Fibroblast of lung (primary cell): ENCODE measurements at regions not wholly inside any gene's neighbourhood (a gene's known extent, or its start where the extent isn't known, plus 50 kb on each side); places are given as distances from the start of the nearest gene placed in this dataset.

Source experiments
- DNase-seq, 2 donors: peaks; one replicate each; pipeline versions ENCODE4 v3.0.0 to v3.0.0-alpha.2; 2010; ENCODE audit warnings: low read depth in 2 of 2
- H2AFZ ChIP-seq: 2 replicates; pipeline ENCODE4 v1.5.1; 2012; ENCODE audit warnings: low read length, control low read depth, inconsistent platforms
- H3K27ac ChIP-seq: 2 replicates; pipeline ENCODE4 v1.5.1; 2011; ENCODE audit warnings: low read length, control low read depth; ENCODE audit not compliant: insufficient read depth
- H3K27me3 ChIP-seq: 2 replicates; pipeline ENCODE4 v1.5.1; 2011; ENCODE audit warnings: mild to moderate bottlenecking, low read length; ENCODE audit not compliant: control insufficient read depth, insufficient read depth
- H3K36me3 ChIP-seq: 2 replicates; pipeline ENCODE4 v1.5.1; 2011; ENCODE audit warnings: low read length; ENCODE audit not compliant: control insufficient read depth, insufficient read depth
- H3K4me1 ChIP-seq: 2 replicates; pipeline ENCODE4 v1.5.1; 2011; ENCODE audit warnings: low read length; ENCODE audit not compliant: control insufficient read depth, insufficient read depth; ENCODE audit errors: extremely low read depth
- H3K4me2 ChIP-seq: 2 replicates; pipeline ENCODE4 v1.5.1; 2011; ENCODE audit warnings: low read length, control low read depth; ENCODE audit not compliant: insufficient read depth; ENCODE audit errors: extremely low read depth
- H3K4me3 ChIP-seq, 4 experiments: fragments of 200-600 bp in 1 of 4; sonication (generic) in 1 of 4; replicated peaks in 1 of 4; 2 replicates each; pipeline ENCODE4 v1.5.1; 2011 to 2016; ENCODE audit warnings: low read length in 4 of 4, low read depth in 3 of 4, mild to moderate bottlenecking in 3 of 4, control low read depth in 2 of 4, inconsistent platforms in 1 of 4, mixed read lengths in 1 of 4; ENCODE audit not compliant: insufficient read depth in 1 of 4; ENCODE audit errors: control extremely low read depth in 1 of 4
- H3K79me2 ChIP-seq: 2 replicates; pipeline ENCODE4 v1.5.1; 2012; ENCODE audit warnings: mild to moderate bottlenecking, low read length, inconsistent platforms; ENCODE audit not compliant: control insufficient read depth, insufficient read depth
- H3K9ac ChIP-seq: 2 replicates; pipeline ENCODE4 v1.5.1; 2011; ENCODE audit warnings: mild to moderate bottlenecking, low read length, control low read depth; ENCODE audit not compliant: insufficient read depth
- H3K9me3 ChIP-seq: 2 replicates; pipeline ENCODE4 v1.5.1; 2012; ENCODE audit warnings: low read depth, low read length; ENCODE audit not compliant: control insufficient read depth, insufficient read depth
- H4K20me1 ChIP-seq: 2 replicates; pipeline ENCODE4 v1.5.1; 2011; ENCODE audit warnings: low read length; ENCODE audit not compliant: control insufficient read depth, insufficient read depth; ENCODE audit errors: extremely low read depth
- CTCF ChIP-seq, 2 donors: IDR thresholded peaks in 1 of 2; conservative IDR thresholded peaks in 1 of 2; 1 replicate in 1 of 2; 2 replicates in 1 of 2; pipeline ENCODE4 v1.5.1; 2011 to 2012; ENCODE audit warnings: low read length in 2 of 2, control low read depth in 1 of 2, inconsistent platforms in 1 of 2, low read depth in 1 of 2, mild to moderate bottlenecking in 1 of 2
- EZH2 ChIP-seq: IDR thresholded peaks from 2 replicates; pipeline ENCODE4 v1.5.1; 2012; ENCODE audit warnings: low read length, control low read depth, mild to moderate bottlenecking; ENCODE audit errors: missing control alignments

GRCh38 chr5:86129009-86129408, 488.7 kb upstream of the COX7C start:
- Histone ChIP-seq H3K9ac (no peak overlapping the region), H3K36me3 (no peaks in the 10 kb centered on the region), H3K27me3 (no peaks in the 10 kb centered on the region), H4K20me1 (no peaks in the 10 kb centered on the region), H3K79me2 (no peaks in the 10 kb centered on the region), H3K4me3 (no peak overlapping the region), H2AFZ (no peak overlapping the region), H3K9me3 (no peaks in the 10 kb centered on the region), H3K4me1 (no peaks in the 10 kb centered on the region), H3K27ac (no peak overlapping the region), H3K4me2 (no peak overlapping the region)
- DNase-seq = no peak
- TF ChIP-seq CTCF (conservative IDR thresholded peaks at IDR 0.05 in 1 of 2, IDR thresholded peaks at IDR 0.05 in 1 of 2; ENCODE audit: low read depth in 1 of 2, low read length in 2 of 2) = no peak
- TF ChIP-seq EZH2 = no peak

GRCh38 chr5:86137297-86137696, 480.4 kb upstream of the COX7C start:
- H3K9ac ChIP-seq = no peak overlapping the region
- no peak overlapping the region for H2AFZ ChIP-seq
- no peaks in the 10 kb centered on the region for H3K79me2 ChIP-seq
- H3K36me3 ChIP-seq = no peaks in the 10 kb centered on the region
- no peaks in the 10 kb centered on the region for H3K27me3 ChIP-seq
- no peak for TF ChIP-seq CTCF (conservative IDR thresholded peaks at IDR 0.05 in 1 of 2, IDR thresholded peaks at IDR 0.05 in 1 of 2; ENCODE audit: low read depth in 1 of 2, low read length in 2 of 2)
- no peak for TF ChIP-seq EZH2
- no peak overlapping the region for H3K27ac ChIP-seq
- DNase-seq = no peak
- no peaks in the 10 kb centered on the region for H3K9me3 ChIP-seq
- H4K20me1 ChIP-seq = no peaks in the 10 kb centered on the region
- no peaks in the 10 kb centered on the region for H3K4me1 ChIP-seq
- no peak overlapping the region for H3K4me2 ChIP-seq
- H3K4me3 ChIP-seq = no peak overlapping the region

- no peaks in the 10 kb centered on the region for H3K4me1 ChIP-seq
- no peaks in the 10 kb centered on the region for H4K20me1 ChIP-seq
- no peaks in the 10 kb centered on the region for H3K9me3 ChIP-seq
- no peak for TF ChIP-seq CTCF (conservative IDR thresholded peaks at IDR 0.05 in 1 of 2, IDR thresholded peaks at IDR 0.05 in 1 of 2; ENCODE audit: low read depth in 1 of 2, low read length in 2 of 2)
- no peak for TF ChIP-seq EZH2
- DNase-seq = peak in 1 of 2 donors; percentile 18
- no peak overlapping the region for H3K4me2 ChIP-seq
- no peaks in the 10 kb centered on the region for H3K36me3 ChIP-seq
- H2AFZ ChIP-seq = no peak overlapping the region
- no peak overlapping the region for H3K4me3 ChIP-seq
- H3K27me3 ChIP-seq = no peaks in the 10 kb centered on the region
- no peak overlapping the region for H3K27ac ChIP-seq
- H3K9ac ChIP-seq = no peak overlapping the region
- no peaks in the 10 kb centered on the region for H3K79me2 ChIP-seq
Observed at GRCh38 chr5:86143837-86144236, 473.9 kb upstream of the COX7C start.
